ELR (cell line): ENCODE measurements at regions not wholly inside any gene's neighbourhood (a gene's known extent, or its start where the extent isn't known, plus 50 kb on each side); places are given as distances from the start of the nearest gene placed in this dataset.

Experiments
- DNase-seq: peaks from one replicate; pipeline ENCODE4 v3.0.0-alpha.2; 2015; ENCODE audit warnings: low read depth

- DNase-seq, result peak; percentile 92
These were observed 184.5 kb upstream of the CRY1 start for GRCh38 chr12:107277855-107278254.

DNA sequence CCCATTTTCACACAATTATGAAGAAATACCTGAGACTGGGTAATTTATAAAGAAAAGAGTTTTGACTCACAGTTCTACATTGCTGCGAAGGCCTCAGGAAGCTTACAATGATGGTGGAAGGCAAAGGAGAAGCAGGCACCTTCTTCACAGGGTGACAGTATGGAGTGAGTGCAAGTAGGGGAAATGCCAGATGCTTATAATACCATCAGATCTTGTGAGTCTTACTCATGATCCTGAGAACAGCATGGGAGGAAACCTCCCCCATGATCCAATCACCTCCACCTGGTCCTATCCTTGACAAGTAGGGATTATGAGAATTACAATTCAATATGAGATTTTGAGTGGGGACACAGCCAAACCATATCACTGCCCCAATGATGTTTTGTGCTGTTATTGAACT, 189.3 kb upstream of the CRY1 start:
- DNase-seq, result peak; percentile 21

DNA sequence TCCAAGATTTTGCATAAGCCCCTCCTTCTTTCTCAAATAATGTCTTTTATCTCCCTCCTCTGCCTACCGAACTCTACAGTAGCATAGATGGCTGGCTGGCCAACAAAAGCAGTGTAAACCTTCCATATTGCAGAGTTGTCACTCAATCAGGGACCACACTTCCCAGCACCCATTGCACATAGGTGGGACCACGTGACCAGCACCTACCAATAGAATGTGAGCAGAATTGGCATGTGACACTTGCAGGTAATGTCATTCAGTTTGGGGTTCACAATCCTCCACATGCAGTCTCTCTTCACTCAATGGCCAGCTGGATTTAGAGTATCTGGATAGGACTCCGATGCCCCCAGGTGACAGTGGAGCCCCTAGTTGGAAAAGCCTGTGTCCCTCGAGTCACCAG, 190.3 kb upstream of the CRY1 start:
- no peak for DNase-seq

- DNase-seq, result no peak
These were observed 191.3 kb upstream of the CRY1 start for GRCh38 chr12:107284692-107285091.

DNA sequence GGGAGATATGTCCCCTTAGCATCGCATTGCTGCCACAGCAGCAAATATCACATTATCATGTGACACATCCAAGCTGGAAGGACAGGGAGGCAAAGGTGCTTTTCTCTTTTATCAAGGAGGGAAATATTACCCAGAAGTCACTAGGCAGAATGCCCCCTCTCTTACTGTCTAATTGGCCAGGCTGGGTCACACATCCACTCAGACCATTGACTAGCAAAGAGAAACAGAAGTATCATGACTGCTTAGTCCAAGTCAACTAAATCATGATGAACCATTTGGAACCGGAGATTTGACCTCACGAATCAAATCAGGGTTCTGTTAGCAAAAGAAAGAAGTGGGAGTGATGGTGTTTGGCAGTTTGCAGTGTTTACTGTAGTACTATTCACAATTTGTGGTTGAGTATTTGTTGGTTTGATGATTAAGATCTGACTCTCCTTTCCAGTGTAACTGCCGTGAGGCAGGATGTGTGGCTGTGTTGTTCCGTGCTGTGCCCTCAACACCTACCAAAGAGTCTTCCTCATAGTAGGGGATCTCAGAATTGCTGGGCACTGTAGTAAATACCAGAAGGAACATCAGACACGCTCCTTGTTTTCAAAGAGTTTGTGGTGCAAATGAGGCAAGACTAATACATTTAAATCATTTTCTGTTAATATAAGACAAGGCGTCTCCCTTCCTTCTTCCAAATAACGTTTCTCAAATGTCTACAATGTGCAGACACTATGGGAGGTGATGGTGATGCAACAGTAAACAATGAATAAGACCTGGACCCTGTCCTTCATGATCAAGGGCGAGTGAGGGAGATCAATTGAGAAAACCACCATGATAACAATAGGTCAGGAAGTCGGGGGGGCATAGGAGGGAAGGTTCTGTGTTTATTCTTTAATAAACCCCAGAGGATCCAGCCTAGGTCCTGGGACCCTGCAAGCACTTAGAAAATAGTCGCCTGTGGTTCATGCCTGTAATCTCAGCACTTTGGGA, 194.4 kb upstream of the CRY1 start:
- DNase-seq, result peak; percentile 75

DNA sequence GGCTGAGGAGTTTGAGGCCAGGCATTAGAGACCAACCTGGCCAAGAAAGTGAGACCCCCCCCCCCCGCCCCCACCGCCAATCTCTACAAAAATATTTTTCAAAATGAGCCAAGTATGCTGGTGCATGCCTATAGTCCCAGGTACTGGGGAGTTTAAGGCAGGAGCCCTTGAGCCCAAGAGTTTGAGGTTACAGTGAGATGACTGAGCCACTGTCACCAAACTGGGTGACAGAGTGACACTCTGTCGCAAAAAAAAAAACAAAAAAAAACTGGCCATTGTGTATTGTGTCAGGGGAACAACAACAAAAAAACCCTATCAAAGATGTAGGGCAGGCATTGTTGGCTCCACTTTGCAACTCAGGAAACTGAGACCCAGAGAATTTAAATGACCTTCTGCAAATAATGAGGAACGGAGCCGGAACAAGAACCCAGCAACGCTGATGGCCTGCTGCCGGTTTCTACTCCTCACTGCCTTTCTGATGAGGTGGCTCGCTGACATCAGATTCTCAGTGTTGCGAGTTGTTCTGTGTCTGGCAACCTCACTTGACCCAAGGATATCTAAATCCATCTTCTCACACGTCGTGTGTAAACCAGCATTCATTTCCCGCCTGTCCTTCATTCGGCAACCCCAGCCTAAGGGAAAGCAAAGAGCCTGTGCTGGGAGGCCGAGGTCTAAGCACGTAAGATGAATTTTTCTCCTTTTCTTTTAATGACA, 195.2 kb upstream of the CRY1 start:
- no peak for DNase-seq

DNA sequence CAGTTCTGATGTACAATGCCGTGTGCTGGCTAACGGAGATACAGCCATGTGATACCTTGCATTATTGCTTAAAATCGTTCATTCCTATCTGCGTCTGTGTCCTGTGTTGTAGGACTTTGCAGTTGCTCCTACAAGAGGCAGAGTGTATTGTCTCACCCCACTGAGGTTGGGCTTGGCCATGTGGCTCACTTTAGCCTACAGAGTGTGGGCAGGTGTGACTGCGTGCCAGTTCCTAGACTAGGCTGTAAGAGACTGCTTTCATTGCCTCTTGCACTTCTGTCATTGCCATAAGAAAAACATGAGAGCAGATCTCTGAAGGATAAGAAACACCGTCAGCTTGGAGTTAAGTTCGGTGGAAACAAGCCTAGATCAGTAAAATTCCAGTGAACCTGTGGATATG, 197.7 kb upstream of the CRY1 start:
- DNase-seq, result no peak

GRCh38 chr12:107296681-107297089, 203.3 kb upstream of the CRY1 start:
- peak; percentile 54 for DNase-seq

- peak; percentile 42 for DNase-seq
These were observed 209.4 kb upstream of the CRY1 start for GRCh38 chr12:107302649-107303341.

- peak; percentile 79 for DNase-seq
These were observed 211.5 kb upstream of the CRY1 start for GRCh38 chr12:107304588-107305532.

- DNase-seq, result no peak
These were observed 212.9 kb upstream of the CRY1 start for GRCh38 chr12:107306141-107306659.

DNA sequence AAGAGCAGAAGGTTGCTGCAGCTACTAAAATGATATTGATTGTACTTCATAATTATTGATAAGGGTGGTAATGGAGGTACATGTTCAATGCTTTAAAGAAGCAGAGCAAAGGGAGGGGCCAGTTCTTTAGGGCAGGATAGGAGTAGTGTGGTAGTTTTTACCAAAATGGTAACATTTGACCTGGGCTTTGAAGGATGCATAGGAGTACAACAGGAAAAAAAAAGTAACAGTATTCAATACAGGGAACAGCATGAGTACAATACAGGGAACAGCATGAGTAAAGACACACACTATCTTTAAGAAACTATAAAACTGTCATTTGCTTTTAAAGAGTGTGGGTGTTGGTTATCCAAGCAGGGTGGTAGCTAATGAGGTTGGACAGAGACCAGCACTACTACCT, 215.0 kb upstream of the CRY1 start:
- DNase-seq, result no peak

DNA sequence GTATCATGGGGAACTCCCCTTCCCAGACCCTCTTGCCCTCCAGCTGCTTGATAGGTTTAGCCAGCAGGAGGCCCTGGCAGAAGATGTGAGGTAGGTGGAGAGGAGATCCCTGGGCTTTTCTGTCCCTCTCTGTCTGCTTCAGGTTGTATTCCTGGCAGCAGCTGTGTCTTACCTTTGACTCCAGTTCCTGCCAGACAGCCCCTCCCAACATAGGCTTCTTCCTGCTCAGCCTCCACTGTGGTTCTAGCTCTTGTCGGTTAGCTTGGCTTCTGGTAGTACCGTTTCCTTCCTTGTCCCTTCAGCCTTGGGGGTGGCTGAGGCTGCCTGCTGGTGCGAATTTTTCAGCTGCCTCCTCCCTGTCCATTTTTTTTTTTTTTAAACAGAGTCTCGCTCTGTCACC, 215.7 kb upstream of the CRY1 start:
- DNase-seq, result no peak

DNA sequence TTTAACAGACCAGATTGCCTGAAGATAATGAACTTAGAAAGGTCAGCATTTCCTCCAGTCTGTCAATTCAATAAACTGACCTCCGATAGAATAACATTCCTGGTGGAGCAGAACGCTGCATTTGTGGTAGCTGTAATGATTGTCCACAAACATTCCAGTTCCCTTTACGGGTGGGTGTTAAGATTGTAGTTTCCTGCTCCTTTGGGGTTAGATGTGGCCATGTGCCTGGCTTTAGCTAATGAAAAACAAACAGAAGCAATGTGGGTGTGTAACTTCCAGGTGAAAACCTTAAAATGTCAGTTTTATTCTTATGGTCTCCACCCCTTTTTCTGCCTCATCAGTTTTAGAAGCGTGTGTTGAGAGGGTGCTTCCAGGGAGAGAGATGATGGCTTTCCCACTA, 217.3 kb upstream of the CRY1 start:
- no peak for DNase-seq

DNA sequence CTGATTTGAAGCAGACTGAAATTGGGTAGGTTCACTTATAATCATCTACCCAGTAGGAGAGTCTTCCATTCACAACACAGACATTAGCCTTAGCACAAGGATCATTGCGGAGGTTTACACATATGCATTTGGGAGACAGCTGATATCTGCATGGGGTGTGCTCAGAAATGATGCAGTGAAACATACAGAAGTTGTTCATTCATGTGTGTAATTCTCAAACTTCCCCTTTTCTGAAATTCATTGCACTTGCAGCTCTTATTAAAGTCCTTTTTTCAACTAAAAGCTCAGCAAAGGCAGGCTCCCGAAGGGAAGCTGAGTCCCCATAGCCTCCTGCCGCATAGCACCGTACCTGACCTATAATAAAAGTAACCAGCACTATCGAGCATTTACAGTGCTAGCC, 218.3 kb upstream of the CRY1 start:
- no peak for DNase-seq

- peak; percentile 96 for DNase-seq
These were observed 224.6 kb upstream of the CRY1 start for GRCh38 chr12:107317751-107318555.

- DNase-seq, result no peak
These were observed 225.1 kb upstream of the CRY1 start for GRCh38 chr12:107318556-107318805.

- peak; percentile 71 for DNase-seq
These were observed 225.6 kb upstream of the CRY1 start for GRCh38 chr12:107318806-107319532.

DNA sequence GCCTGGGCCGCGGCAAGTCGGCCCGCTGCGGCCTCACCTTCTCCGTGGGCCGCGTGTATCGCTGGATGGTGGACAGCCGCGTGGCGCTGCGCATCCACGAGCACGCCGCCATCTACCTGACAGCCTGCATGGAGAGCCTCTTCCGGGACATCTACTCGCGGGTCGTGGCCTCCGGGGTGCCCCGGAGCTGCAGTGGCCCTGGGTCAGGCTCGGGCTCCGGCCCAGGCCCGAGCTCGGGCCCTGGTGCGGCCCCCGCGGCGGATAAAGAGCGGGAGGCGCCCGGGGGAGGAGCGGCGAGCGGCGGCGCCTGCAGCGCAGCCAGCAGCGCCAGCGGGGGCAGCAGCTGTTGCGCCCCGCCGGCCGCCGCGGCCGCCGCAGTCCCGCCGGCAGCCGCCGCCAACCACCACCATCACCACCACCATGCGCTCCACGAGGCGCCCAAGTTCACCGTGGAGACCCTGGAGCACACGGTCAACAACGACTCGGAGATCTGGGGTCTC, 226.2 kb upstream of the CRY1 start:
- DNase-seq, result peak; percentile 51
